Neural crest cell (in vitro differentiated cells): ENCODE measurements at regions not wholly inside any gene's neighbourhood (a gene's known extent, or its start where the extent isn't known, plus 50 kb on each side); places are given as distances from the start of the nearest gene placed in this dataset.

ENCODE experiments used
- DNase-seq: peaks from one replicate; pipeline ENCODE4 v3.0.0; 2021; ENCODE audit warnings: low read depth, mixed read lengths, low spot score
- H3K27ac Mint-ChIP-seq: one replicate; pipeline ENCODE4 v1.8.0; 2021; ENCODE audit warnings: mild to moderate bottlenecking, mixed read lengths; ENCODE audit not compliant: unreplicated experiment
- H3K27me3 Mint-ChIP-seq: 2 replicates; pipeline ENCODE4 v1.8.0; 2021; ENCODE audit warnings: low read depth, mild to moderate bottlenecking, mixed read lengths
- H3K36me3 Mint-ChIP-seq: 2 replicates; pipeline ENCODE4 v1.8.0; 2021; ENCODE audit warnings: low read depth, mild to moderate bottlenecking, mixed read lengths
- H3K4me1 Mint-ChIP-seq: 2 replicates; pipeline ENCODE4 v1.8.0; 2021; ENCODE audit warnings: mixed read lengths
- H3K4me3 Mint-ChIP-seq: one replicate; pipeline ENCODE4 v1.8.0; 2021; ENCODE audit warnings: mild to moderate bottlenecking, mixed read lengths
- H3K9me3 Mint-ChIP-seq: 2 replicates; pipeline ENCODE4 v1.8.0; 2021; ENCODE audit warnings: mixed read lengths
- TF ChIP-seq, protein P1 (sequence below): fragments of 200-600 bp; sonication (generic); conservative IDR thresholded peaks from 2 replicates; pipeline ENCODE4 v1.5.0; 2021; ENCODE audit warnings: antibody characterized with exemption, mild to moderate bottlenecking

DNA sequence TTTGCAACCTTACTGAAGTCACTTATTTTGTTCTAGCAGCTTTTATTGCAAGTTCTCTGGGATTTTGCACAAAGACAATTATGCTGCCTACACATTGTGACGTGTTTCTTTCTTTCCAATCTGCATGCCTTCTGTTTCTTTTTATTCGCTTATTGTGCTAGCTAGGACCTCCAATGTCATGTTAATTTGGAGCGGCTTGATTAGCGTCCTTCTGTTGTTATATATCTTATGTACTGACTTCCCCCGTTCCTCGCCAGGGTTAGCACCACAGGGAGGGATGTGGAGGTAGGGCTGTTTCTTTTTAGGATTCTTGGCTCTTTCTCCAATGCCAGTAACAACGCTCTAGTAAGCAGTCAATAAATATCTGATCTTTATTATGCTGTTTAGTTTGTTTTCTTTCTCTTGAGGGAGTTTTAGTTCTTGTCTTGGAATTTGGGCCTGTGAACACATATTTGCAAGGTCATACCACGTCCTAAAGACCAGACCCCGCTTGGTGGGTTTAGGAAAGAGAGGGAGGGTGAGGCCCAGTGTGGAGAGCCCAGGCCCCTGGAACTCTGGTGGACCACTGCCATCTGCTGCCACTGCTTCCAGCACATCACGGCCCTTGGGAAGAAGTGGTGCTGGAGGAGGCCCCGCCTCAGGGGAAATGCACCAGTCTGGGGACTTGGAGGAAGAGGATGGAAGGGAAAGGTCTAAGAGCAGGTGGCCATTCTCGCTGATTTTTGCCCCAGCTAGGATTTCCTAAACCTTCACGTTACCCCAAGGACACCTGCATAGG, 129.1 kb downstream of the TRIML1 start:
- H3K9me3 Mint-ChIP-seq, result peaks cover 7% of the 10 kb centered on the region
- TF ChIP-seq, protein P1, sequence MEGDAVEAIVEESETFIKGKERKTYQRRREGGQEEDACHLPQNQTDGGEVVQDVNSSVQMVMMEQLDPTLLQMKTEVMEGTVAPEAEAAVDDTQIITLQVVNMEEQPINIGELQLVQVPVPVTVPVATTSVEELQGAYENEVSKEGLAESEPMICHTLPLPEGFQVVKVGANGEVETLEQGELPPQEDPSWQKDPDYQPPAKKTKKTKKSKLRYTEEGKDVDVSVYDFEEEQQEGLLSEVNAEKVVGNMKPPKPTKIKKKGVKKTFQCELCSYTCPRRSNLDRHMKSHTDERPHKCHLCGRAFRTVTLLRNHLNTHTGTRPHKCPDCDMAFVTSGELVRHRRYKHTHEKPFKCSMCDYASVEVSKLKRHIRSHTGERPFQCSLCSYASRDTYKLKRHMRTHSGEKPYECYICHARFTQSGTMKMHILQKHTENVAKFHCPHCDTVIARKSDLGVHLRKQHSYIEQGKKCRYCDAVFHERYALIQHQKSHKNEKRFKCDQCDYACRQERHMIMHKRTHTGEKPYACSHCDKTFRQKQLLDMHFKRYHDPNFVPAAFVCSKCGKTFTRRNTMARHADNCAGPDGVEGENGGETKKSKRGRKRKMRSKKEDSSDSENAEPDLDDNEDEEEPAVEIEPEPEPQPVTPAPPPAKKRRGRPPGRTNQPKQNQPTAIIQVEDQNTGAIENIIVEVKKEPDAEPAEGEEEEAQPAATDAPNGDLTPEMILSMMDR, result no peak
- no peak overlapping the region for H3K27ac Mint-ChIP-seq
- H3K4me3 Mint-ChIP-seq, result no peak overlapping the region
- DNase-seq, result no peak
- H3K4me1 Mint-ChIP-seq, result peaks cover 4% of the 10 kb centered on the region
- peaks cover 4% of the 10 kb centered on the region for H3K36me3 Mint-ChIP-seq
- H3K27me3 Mint-ChIP-seq, result no peaks in the 10 kb centered on the region

DNA sequence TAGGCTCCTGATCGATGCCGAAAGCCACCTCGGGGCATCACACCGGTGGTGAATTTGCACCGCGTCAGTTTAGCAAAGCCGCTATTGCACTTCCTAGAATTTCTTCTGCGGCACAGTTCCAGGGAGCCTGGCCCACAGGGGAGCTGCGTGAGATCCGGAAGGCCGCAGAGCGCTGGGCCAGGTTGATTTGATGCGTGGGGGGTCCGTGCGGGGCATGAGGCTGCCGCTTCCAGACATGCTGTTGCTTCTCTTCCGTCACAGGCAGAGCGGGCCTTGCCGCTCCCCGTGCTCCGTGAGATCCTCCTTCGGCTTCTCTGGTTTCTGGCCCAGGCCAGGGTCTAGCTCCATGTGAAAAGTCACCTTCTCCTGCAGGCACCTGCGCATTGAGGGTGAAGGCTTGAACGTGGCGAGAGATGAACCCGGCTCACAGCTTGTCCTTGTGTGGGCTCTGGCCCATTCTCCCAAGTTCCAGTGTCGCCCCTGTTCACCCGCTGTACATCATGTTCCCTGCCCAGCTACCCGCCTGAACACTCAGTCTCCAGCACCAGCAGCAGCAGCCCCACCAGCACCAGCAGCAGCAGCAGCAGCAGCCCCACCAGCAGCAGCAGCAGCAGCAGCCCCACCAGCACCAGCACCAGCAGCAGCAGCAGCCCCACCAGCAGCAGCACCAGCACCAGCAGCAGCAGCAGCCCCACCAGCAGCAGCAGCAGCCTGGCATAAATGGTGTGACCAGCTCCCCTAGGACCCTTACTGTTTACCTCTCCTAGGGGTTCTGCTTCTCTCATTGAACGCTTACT, 131.2 kb downstream of the TRIML1 start:
- DNase-seq, result no peak
- H3K4me3 Mint-ChIP-seq, result no peak overlapping the region
- H3K9me3 Mint-ChIP-seq, result peaks cover 7% of the 10 kb centered on the region
- TF ChIP-seq, protein P1, result no peak
- no peak overlapping the region for H3K27ac Mint-ChIP-seq
- H3K4me1 Mint-ChIP-seq, result peaks cover 4% of the 10 kb centered on the region
- H3K36me3 Mint-ChIP-seq, result peaks cover 4% of the 10 kb centered on the region
- H3K27me3 Mint-ChIP-seq, result no peaks in the 10 kb centered on the region

DNA sequence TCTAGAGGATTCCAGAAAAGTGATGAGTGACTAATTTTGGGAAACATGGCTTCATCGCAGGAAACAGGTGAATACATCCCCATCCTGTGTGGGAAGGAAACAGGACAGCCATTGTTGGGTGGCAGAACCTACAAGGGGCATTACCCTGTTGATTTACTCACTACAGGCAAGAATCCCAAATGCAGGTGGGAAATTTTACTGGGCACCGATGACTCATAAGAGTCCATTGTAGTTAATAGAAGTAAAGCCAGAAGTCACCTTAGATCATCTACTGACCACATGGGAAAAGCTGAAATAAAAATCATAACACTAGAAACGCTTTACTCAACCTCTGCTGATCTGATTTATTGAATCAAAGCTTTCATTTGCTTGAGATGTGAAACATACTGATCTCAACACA, 136.4 kb downstream of the TRIML1 start:
- Mint-ChIP-seq H3K36me3 (no peaks in the 10 kb centered on the region), H3K27ac (no peak overlapping the region), H3K27me3 (no peaks in the 10 kb centered on the region), H3K4me3 (no peak overlapping the region), H3K4me1 (no peaks in the 10 kb centered on the region), H3K9me3 (no peaks in the 10 kb centered on the region)
- no peak for DNase-seq
- TF ChIP-seq, protein P1, result no peak

DNA sequence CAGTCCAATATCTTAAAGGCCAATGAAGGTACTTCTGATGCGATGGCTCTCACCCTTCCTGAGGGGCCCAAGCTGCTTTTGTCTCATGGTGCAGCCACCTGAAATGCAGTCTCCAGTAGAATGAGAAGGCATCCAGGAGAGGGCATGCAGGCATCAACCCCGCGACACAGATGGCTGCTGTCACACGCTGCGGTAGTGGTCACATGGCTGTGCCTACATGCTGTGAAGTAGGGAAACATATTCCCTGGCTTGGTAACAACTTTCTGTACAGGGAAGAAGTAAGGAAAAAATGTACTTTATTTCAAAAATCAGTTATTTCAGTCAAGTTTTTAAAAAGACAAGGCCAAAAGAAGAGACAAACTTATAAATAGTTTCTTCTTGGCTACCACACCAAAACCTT, 139.9 kb downstream of the TRIML1 start:
- no peak for DNase-seq
- Mint-ChIP-seq H3K27ac (no peak overlapping the region), H3K27me3 (peaks cover 22% of the 10 kb centered on the region), H3K9me3 (no peaks in the 10 kb centered on the region), H3K36me3 (no peaks in the 10 kb centered on the region), H3K4me3 (no peak overlapping the region), H3K4me1 (peaks cover 4% of the 10 kb centered on the region)
- TF ChIP-seq, protein P1, result no peak

DNA sequence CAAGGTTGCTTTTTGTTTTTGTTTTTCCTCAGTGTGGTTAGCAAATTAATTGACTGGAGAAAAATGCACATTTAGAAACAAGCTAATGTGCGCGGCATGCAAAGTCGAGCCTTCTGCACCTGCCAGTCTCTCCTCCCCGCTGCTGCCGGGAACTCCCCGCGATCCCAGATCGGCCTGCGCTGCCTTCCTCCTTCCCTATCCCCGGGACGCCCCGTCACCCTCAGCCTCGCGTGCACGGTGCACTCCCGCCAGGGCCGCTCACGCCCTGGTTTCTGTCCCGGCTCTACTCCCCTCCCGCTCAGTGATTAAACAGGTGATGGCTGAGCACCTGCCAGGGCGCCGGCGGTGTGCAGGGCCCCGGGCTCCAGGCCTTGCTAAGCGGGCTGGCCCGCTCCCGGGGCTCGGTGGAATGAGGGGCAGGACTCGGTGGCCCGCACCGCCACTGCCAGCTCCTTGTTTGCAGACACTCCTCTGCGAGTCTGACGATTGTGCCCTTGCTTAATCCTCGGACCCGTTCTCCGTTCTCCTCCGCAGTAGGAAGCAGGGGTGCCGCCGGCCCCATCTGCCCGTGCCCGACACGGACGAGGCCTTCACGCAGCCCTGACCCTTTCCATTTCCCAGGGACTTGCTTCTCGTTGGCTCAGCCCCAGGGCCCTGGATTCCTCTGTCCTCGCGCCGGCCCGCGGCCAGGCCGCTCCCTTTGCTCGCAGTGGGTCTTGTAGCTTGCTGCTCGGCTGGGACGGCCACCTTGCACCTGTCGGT, 143.4 kb downstream of the TRIML1 start:
- H3K27ac Mint-ChIP-seq, result no peak overlapping the region
- peaks cover 22% of the 10 kb centered on the region for H3K27me3 Mint-ChIP-seq
- H3K4me1 Mint-ChIP-seq, result peaks cover 4% of the 10 kb centered on the region
- DNase-seq, result peak; percentile 2
- H3K4me3 Mint-ChIP-seq, result peak overlapping the region; percentile 75
- H3K9me3 Mint-ChIP-seq, result no peaks in the 10 kb centered on the region
- H3K36me3 Mint-ChIP-seq, result no peaks in the 10 kb centered on the region
- TF ChIP-seq, protein P1, result no peak
